ENCODE measurements at regions not wholly inside any gene's neighbourhood (a gene's known extent, or its start where the extent isn't known, plus 50 kb on each side); places are given as distances from the start of the nearest gene placed in this dataset.

DNA sequence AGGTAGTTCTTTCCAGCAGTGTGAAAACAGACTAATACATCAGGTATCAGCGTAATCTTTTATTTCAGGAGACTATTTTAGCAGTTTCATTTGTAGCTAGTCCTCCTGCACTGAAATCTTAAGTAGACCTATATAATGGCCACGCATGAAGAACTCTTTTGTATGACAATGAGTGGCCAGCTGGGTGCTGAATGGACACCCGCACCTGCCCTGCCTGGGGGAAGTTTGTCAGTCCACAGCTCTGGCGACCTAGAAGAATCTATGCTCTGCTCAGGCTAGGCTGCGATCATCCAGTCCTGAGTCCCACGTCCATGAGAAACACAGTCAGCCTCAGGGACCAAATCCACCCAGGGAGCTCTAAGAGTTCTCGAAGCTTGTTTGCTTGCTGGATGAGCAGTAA, 709.2 kb upstream of the ID2 start:
- H3K4me3 ChIP-seq (ENCODE audit: low read length in 2 of 2) = no peak overlapping the region
- H3K36me3 ChIP-seq (ENCODE audit: control insufficient read depth in 2 of 2, insufficient read depth in 2 of 2, low read length in 2 of 2) = no peaks in the 10 kb centered on the region
- H3K27me3 ChIP-seq (ENCODE audit: control insufficient read depth in 2 of 2, insufficient read depth in 2 of 2, low read length in 2 of 2) = no peaks in the 10 kb centered on the region
- H3K9me3 ChIP-seq (ENCODE audit: control insufficient read depth in 2 of 2, low read length in 2 of 2) = no peaks in the 10 kb centered on the region
- no peak overlapping the region for H3K9ac ChIP-seq (ENCODE audit: low read depth in 1 of 2, low read length in 2 of 2)
- H3K27ac ChIP-seq (ENCODE audit: low read depth in 2 of 2, low read length in 2 of 2) = no peak overlapping the region
- H3K4me1 ChIP-seq (ENCODE audit: control insufficient read depth in 2 of 2, insufficient read depth in 2 of 2, low read length in 2 of 2) = no peaks in the 10 kb centered on the region

DNA sequence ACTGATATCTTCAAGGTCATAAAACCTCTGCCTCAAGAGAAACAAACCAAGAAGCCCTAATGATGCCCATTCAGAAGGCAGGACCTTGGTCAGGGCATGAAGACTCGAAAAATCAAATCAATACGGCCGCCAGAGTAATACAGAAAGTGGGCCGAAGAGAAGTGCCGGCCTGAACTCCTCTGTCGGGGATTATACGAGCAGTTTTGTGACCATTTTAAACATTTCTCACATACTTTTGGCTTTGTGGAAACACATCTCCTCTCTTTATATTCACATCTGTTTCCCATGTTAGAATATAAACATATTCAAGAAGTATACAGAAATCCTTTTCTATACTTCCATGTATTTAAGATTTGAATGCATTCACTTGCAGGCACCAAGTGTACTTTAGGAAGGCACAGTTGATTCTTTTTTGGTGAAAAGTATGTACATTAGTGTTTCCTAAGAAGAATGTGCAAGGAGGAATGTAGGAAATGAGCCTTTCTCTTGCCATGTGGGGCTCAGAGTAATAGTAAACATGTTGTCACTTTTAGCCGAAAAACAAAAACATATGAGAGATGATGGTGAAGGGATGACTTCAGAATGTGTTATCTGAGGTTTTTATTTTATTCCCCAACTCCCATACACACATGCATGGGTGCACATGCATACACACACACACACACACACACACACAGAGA, 707.9 kb upstream of the ID2 start:
- Histone ChIP-seq H3K36me3 (ENCODE audit: control insufficient read depth in 2 of 2, insufficient read depth in 2 of 2, low read length in 2 of 2) (no peaks in the 10 kb centered on the region), H3K27me3 (ENCODE audit: control insufficient read depth in 2 of 2, insufficient read depth in 2 of 2, low read length in 2 of 2) (no peaks in the 10 kb centered on the region), H3K4me3 (ENCODE audit: low read length in 2 of 2) (no peak overlapping the region), H3K9ac (ENCODE audit: low read depth in 1 of 2, low read length in 2 of 2) (no peak overlapping the region), H3K9me3 (ENCODE audit: control insufficient read depth in 2 of 2, low read length in 2 of 2) (no peaks in the 10 kb centered on the region), H3K4me1 (ENCODE audit: control insufficient read depth in 2 of 2, insufficient read depth in 2 of 2, low read length in 2 of 2) (no peaks in the 10 kb centered on the region), H3K27ac (ENCODE audit: low read depth in 2 of 2, low read length in 2 of 2) (no peak overlapping the region)

DNA sequence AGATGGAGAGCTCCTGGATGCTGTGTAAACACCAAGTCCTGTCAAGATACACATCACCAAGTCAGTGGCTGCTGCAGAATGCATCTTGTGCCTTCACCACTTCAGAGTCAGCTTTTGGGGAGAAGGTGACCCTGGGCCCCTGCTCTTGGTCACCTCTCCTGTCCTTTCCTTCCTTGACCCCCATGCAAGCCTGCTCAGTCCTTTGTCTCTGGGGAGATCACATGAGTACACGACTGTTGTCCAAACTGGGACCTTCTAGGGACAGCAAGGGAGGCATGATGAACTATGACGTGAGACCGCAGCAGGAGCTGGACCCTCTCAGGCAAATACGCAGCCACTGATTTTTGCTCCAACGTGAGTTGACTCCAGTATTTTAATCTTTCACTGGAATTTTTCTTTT, 706.9 kb upstream of the ID2 start:
- no peak overlapping the region for H3K9ac ChIP-seq (ENCODE audit: low read depth in 1 of 2, low read length in 2 of 2)
- H3K27me3 ChIP-seq (ENCODE audit: control insufficient read depth in 2 of 2, insufficient read depth in 2 of 2, low read length in 2 of 2) = no peaks in the 10 kb centered on the region
- no peaks in the 10 kb centered on the region for H3K9me3 ChIP-seq (ENCODE audit: control insufficient read depth in 2 of 2, low read length in 2 of 2)
- H3K36me3 ChIP-seq (ENCODE audit: control insufficient read depth in 2 of 2, insufficient read depth in 2 of 2, low read length in 2 of 2) = no peaks in the 10 kb centered on the region
- H3K4me3 ChIP-seq (ENCODE audit: low read length in 2 of 2) = no peak overlapping the region
- H3K27ac ChIP-seq (ENCODE audit: low read depth in 2 of 2, low read length in 2 of 2) = no peak overlapping the region
- H3K4me1 ChIP-seq (ENCODE audit: control insufficient read depth in 2 of 2, insufficient read depth in 2 of 2, low read length in 2 of 2) = no peaks in the 10 kb centered on the region

DNA sequence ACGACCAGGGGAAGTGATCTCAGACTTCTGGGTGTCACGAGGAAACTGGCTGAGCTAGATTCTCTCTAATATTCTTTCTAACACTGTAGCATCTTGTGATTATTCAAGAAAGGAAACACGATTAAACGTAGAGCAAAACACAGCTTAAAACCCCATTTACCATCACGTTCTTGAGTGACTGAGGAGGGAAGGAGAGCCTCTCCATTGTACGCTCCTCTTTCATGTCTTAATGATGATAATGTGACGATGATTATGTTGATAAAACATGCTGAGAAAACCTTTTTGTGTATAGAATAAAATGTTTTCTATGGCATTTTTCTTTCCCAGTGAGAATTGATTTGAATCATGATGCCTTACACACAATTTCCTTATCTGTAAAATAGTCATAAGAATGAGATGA, 705.6 kb upstream of the ID2 start:
- Histone ChIP-seq H3K9ac (ENCODE audit: low read depth in 1 of 2, low read length in 2 of 2) (no peak overlapping the region), H3K27ac (ENCODE audit: low read depth in 2 of 2, low read length in 2 of 2) (no peak overlapping the region), H3K27me3 (ENCODE audit: control insufficient read depth in 2 of 2, insufficient read depth in 2 of 2, low read length in 2 of 2) (no peaks in the 10 kb centered on the region), H3K9me3 (ENCODE audit: control insufficient read depth in 2 of 2, low read length in 2 of 2) (no peaks in the 10 kb centered on the region), H3K4me1 (ENCODE audit: control insufficient read depth in 2 of 2, insufficient read depth in 2 of 2, low read length in 2 of 2) (no peaks in the 10 kb centered on the region), H3K36me3 (ENCODE audit: control insufficient read depth in 2 of 2, insufficient read depth in 2 of 2, low read length in 2 of 2) (no peaks in the 10 kb centered on the region), H3K4me3 (ENCODE audit: low read length in 2 of 2) (no peak overlapping the region)

DNA sequence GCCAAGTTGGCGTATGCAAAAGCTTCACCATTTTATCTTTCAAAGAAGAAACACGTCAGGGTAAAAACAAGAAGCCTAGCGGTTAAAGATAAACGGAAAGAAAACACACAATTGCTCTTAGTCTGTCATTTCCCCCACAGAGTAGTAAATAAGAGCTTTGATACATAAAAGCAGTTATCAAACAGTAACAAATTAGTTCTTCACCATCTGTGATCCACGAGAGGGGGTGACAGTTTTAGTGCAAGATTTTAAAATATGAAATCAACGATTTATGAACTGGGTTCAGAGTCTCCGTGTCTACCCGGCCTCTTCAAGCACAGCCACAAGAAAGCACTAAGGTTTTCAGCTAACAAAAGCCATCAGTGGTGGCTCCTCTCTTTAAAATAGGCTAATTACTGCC, 703.9 kb upstream of the ID2 start:
- H3K36me3 ChIP-seq (ENCODE audit: control insufficient read depth in 2 of 2, insufficient read depth in 2 of 2, low read length in 2 of 2) = no peaks in the 10 kb centered on the region
- H3K9me3 ChIP-seq (ENCODE audit: control insufficient read depth in 2 of 2, low read length in 2 of 2) = no peaks in the 10 kb centered on the region

DNA sequence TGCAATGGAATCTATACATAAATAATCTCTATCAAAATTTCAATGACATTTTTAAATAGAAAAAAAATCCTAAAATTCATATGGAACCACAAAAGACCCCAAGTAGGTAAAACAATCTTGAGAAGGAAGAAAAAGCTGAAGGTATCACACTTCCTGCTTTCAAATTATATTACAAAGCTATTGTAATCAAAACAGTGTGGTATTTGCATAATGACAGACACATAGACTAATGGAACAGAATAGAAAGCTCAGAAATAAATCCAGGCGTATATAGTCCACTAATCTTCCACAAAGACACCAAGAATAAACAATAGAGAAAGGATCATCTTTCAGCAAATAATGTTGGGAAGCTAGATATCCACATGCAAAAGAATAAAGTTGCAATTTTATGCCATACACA, 699.8 kb upstream of the ID2 start:
- Histone ChIP-seq H3K4me3 (ENCODE audit: low read length in 2 of 2) (no peak overlapping the region), H3K27ac (ENCODE audit: low read depth in 2 of 2, low read length in 2 of 2) (no peak overlapping the region), H3K4me1 (ENCODE audit: control insufficient read depth in 2 of 2, insufficient read depth in 2 of 2, low read length in 2 of 2) (no peaks in the 10 kb centered on the region), H3K36me3 (ENCODE audit: control insufficient read depth in 2 of 2, insufficient read depth in 2 of 2, low read length in 2 of 2) (no peaks in the 10 kb centered on the region), H3K9ac (ENCODE audit: low read depth in 1 of 2, low read length in 2 of 2) (no peak overlapping the region), H3K27me3 (ENCODE audit: control insufficient read depth in 2 of 2, insufficient read depth in 2 of 2, low read length in 2 of 2) (no peaks in the 10 kb centered on the region), H3K9me3 (ENCODE audit: control insufficient read depth in 2 of 2, low read length in 2 of 2) (no peaks in the 10 kb centered on the region)

More for the DNA sequence above, 703.9 kb upstream of the ID2 start:
- Histone ChIP-seq H3K27ac (ENCODE audit: low read depth in 2 of 2, low read length in 2 of 2) (no peak overlapping the region), H3K4me3 (ENCODE audit: low read length in 2 of 2) (no peak overlapping the region), H3K27me3 (ENCODE audit: control insufficient read depth in 2 of 2, insufficient read depth in 2 of 2, low read length in 2 of 2) (no peaks in the 10 kb centered on the region), H3K9ac (ENCODE audit: low read depth in 1 of 2, low read length in 2 of 2) (no peak overlapping the region), H3K4me1 (ENCODE audit: control insufficient read depth in 2 of 2, insufficient read depth in 2 of 2, low read length in 2 of 2) (no peaks in the 10 kb centered on the region)

DNA sequence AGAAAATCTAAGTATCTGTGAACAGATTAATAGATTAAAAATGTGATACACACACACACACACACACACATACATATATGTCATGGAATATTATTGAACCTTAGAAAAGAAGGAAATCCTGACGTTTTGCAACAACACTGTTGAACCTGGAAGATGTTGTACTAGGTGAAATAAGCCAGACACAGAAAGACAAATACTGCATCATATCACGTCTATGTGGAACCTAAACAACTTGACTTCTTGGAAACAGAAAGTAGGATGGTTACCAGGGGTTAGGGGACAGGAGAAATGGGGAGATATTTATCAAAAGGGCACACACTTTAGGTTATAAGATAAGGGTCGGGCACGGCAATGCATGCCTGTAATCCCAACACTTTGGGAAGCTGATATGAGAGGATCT, 698.4 kb upstream of the ID2 start:
- no peaks in the 10 kb centered on the region for H3K27me3 ChIP-seq (ENCODE audit: control insufficient read depth in 2 of 2, insufficient read depth in 2 of 2, low read length in 2 of 2)
- no peaks in the 10 kb centered on the region for H3K9me3 ChIP-seq (ENCODE audit: control insufficient read depth in 2 of 2, low read length in 2 of 2)
- H3K4me1 ChIP-seq (ENCODE audit: control insufficient read depth in 2 of 2, insufficient read depth in 2 of 2, low read length in 2 of 2) = no peaks in the 10 kb centered on the region
- no peak overlapping the region for H3K9ac ChIP-seq (ENCODE audit: low read depth in 1 of 2, low read length in 2 of 2)
- no peak overlapping the region for H3K27ac ChIP-seq (ENCODE audit: low read depth in 2 of 2, low read length in 2 of 2)
- no peak overlapping the region for H3K4me3 ChIP-seq (ENCODE audit: low read length in 2 of 2)
- H3K36me3 ChIP-seq (ENCODE audit: control insufficient read depth in 2 of 2, insufficient read depth in 2 of 2, low read length in 2 of 2) = no peaks in the 10 kb centered on the region

DNA sequence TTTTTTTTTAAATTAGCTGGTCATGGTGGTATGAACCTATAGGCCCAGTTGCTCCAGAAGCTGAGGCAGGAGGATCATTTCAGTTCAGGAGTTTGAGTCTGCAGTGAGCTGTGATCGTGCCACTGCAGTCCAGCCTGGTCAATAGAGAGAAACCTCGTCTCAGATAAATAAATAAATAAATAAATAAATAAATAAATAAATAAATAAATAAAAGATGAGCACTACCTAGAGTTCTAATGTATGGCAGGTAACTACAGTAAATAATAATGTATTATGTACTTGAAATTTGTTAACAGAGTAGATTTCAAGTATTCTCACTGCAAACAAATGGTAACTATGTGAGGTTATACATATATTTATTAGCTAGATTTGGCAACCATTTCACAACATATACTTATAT, 697.9 kb upstream of the ID2 start:
- no peaks in the 10 kb centered on the region for H3K9me3 ChIP-seq (ENCODE audit: control insufficient read depth in 2 of 2, low read length in 2 of 2)
- H3K4me3 ChIP-seq (ENCODE audit: low read length in 2 of 2) = no peak overlapping the region
- no peak overlapping the region for H3K9ac ChIP-seq (ENCODE audit: low read depth in 1 of 2, low read length in 2 of 2)
- H3K27ac ChIP-seq (ENCODE audit: low read depth in 2 of 2, low read length in 2 of 2) = no peak overlapping the region
- no peaks in the 10 kb centered on the region for H3K36me3 ChIP-seq (ENCODE audit: control insufficient read depth in 2 of 2, insufficient read depth in 2 of 2, low read length in 2 of 2)
- H3K4me1 ChIP-seq (ENCODE audit: control insufficient read depth in 2 of 2, insufficient read depth in 2 of 2, low read length in 2 of 2) = no peaks in the 10 kb centered on the region
- no peaks in the 10 kb centered on the region for H3K27me3 ChIP-seq (ENCODE audit: control insufficient read depth in 2 of 2, insufficient read depth in 2 of 2, low read length in 2 of 2)

DNA sequence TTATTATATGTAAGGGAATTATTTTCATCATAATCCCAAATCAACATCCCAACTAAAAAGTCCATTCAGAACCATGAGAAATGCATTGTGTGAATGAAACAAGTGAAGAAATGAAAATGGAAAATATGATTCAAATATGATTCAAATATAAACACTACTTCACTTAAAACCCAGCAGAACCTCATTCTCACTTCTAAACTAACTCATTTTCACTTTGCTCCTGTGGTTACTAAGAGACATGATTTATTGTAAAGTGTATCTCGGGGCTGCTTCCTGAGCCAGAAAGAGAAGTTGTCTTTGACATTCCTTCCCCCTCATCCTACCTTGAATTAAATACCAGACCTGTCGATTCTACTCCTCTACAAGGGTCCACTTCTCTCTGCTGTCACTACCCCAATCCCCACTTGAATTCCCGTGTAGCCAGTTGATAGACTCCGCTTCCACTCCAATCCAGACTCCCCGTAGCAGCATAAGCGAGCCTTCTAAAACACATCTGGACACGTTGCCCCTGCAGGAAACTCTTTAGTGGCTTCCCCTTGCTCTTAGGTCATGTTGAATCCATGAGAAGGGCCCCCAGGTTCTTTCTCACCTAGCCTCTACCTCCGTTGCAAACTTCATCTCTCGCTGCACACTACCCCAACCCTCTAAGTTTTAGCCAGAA, 697.0 kb upstream of the ID2 start:
- no peak overlapping the region for H3K4me3 ChIP-seq (ENCODE audit: low read length in 2 of 2)
- H3K27me3 ChIP-seq (ENCODE audit: control insufficient read depth in 2 of 2, insufficient read depth in 2 of 2, low read length in 2 of 2) = no peaks in the 10 kb centered on the region
- no peaks in the 10 kb centered on the region for H3K9me3 ChIP-seq (ENCODE audit: control insufficient read depth in 2 of 2, low read length in 2 of 2)
- no peaks in the 10 kb centered on the region for H3K4me1 ChIP-seq (ENCODE audit: control insufficient read depth in 2 of 2, insufficient read depth in 2 of 2, low read length in 2 of 2)
- H3K9ac ChIP-seq (ENCODE audit: low read depth in 1 of 2, low read length in 2 of 2) = no peak overlapping the region
- no peak overlapping the region for H3K27ac ChIP-seq (ENCODE audit: low read depth in 2 of 2, low read length in 2 of 2)
- no peaks in the 10 kb centered on the region for H3K36me3 ChIP-seq (ENCODE audit: control insufficient read depth in 2 of 2, insufficient read depth in 2 of 2, low read length in 2 of 2)

DNA sequence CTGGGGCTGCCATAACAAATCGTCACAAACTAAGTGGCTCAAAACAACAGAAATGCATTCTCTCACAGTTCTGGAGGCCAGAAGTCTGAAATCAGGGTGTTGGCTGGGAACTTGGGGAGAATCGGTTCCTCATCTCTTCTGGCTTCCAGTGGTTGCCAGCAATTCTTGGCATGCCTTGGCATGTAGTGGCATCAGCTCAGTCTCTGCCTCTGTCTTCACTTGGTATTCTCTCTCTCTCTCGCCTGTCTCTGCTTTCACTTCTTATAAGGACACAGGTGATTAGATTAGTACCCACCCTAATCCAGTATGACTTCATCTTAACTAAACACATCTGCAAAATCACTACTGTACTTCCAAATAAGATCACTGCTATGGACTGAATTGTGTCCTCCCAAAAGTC, 695.4 kb upstream of the ID2 start:
- Histone ChIP-seq H3K36me3 (ENCODE audit: control insufficient read depth in 2 of 2, insufficient read depth in 2 of 2, low read length in 2 of 2) (no peaks in the 10 kb centered on the region), H3K27ac (ENCODE audit: low read depth in 2 of 2, low read length in 2 of 2) (no peak overlapping the region), H3K4me1 (ENCODE audit: control insufficient read depth in 2 of 2, insufficient read depth in 2 of 2, low read length in 2 of 2) (no peaks in the 10 kb centered on the region), H3K4me3 (ENCODE audit: low read length in 2 of 2) (no peak overlapping the region), H3K27me3 (ENCODE audit: control insufficient read depth in 2 of 2, insufficient read depth in 2 of 2, low read length in 2 of 2) (no peaks in the 10 kb centered on the region), H3K9me3 (ENCODE audit: control insufficient read depth in 2 of 2, low read length in 2 of 2) (no peaks in the 10 kb centered on the region), H3K9ac (ENCODE audit: low read depth in 1 of 2, low read length in 2 of 2) (no peak overlapping the region)
